ENCODE measurements at regions not wholly inside any gene's neighbourhood (a gene's known extent, or its start where the extent isn't known, plus 50 kb on each side); places are given as distances from the start of the nearest gene placed in this dataset.

DNA sequence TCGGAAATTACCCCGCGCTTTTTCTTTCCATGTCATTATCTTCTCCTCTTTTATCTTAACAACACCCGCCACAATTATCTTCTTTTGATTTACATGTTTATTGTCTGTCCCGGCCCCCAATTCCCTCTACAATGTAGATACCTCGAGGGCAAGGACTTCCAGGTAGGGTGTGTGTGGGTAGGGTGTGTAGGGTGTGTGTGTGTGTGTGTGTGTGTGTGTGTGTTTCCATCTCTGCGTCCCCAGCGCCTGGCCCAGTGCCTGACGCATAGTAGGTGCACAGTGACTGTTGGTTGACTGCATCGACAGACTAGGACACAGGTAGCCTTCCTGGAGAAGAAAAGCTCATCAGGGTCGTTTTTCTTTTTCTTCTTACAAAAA is 103.1 kb downstream of the UCHL1 start:
- DNase-seq: no peak

DNA sequence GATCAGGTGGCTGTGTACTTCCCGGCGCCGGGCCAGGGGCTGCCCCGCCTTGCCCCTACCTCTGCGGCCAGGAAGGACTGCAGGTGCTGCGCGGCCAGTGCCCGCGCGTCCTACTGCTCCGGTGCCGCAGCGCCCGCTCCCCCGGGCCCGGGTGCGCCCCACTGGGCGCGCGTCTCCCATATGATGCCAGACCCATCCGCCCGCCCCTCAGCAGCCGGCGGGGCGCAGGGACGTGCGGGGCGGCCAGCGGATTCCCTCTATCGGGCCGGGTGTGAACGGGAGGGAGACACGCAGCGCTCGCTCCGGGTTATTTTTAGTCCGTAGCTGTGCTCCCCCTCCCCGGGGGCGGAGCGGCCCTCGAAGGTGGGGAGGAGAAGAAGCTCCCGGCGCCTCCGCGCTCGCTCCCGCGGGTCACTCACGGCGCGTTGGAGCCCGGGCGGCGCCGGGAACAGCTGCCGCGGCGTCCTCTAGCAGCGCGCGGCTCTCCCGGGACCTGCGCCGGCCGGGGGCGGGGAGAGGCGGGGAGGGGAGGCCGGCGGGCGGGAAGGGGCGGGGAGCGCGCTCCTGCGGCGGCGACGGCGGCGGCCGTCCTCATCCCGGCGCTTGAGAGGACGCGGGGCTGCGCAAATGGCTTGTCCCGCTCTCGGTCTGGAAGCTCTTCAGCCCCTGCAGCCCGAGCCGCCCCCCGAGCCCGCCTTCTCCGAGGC is 103.6 kb downstream of the UCHL1 start:
- peak; percentile 27 to 85 for DNase-seq

DNA sequence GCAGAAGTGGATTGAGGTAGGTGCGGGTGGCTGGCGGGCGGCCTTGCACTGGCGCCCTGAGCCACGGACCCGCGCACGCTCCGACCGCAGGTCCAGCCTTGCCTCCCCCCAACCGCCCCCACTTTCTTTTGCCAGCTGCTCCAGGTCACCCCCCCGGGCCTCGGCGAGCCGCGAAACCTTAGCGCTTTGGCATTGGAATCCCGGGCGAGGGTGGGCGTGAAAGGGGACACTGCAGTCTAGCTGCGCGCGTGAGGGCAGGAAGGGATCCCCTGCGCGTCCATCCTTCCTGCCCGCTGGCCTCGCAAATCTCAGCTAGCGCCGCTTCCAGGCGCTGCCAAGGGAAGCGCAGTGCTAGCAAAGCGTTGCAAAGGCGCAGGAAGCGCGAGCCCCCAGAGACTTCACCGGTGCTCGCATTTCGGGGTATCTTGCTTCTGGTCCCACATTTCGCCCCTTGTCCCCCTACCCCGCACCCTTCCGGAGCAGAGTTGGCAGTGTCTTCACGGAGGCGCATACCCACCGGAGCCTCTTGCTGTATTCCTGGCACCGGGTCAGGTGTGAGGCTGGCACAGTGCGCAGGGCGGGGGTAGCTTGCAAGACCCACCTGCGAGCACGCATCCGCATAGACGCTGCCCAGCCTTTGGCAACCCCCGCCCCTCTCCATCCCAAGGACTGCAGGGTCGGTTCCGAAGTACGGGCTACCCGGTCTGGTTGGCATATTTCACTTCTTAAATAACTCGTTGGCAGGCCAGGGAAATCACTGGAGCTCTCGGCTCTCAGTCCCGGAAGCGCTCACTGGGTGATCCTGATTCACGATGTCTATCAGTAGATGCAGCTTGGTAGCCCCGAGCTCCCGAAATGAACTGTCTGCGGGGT is 104.4 kb downstream of the UCHL1 start:
- peak in 1 of 2 experiments; percentile 69 for DNase-seq

DNA sequence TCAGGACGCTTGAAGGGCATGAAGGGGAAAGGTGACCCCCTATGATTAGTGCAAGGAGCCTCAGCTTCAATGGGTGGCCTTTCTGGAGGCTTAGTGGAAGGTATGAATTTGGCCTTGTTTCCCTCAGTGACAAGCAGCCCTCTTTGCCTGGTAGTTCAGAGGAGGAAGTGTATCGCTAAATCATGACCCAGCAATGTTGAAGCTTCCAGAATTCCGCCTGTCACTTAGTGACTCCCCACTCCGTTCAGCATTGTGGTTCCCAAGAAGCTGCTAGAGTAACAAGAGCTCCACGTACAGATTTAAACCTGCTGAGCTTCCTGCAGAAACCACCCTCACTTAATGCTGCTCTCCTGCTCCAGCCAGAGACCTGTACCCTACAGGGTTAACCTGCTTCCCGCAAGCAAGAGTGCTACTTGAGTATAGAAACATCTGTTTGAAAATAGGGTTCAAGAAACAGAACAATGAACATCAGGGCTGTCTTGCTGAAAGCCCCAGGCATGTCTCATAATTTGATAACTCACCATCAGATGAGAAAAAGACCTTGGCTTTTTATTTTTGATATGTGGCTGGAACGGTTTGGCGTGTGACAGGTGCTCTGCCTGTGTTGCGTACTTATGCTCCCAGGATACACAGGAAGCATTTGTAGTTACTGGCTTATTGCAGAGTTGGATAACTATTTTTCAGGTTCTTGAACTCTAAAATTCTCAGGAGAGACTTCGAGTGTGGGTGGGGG is 105.2 kb downstream of the UCHL1 start:
- DNase-seq: no peak

DNA sequence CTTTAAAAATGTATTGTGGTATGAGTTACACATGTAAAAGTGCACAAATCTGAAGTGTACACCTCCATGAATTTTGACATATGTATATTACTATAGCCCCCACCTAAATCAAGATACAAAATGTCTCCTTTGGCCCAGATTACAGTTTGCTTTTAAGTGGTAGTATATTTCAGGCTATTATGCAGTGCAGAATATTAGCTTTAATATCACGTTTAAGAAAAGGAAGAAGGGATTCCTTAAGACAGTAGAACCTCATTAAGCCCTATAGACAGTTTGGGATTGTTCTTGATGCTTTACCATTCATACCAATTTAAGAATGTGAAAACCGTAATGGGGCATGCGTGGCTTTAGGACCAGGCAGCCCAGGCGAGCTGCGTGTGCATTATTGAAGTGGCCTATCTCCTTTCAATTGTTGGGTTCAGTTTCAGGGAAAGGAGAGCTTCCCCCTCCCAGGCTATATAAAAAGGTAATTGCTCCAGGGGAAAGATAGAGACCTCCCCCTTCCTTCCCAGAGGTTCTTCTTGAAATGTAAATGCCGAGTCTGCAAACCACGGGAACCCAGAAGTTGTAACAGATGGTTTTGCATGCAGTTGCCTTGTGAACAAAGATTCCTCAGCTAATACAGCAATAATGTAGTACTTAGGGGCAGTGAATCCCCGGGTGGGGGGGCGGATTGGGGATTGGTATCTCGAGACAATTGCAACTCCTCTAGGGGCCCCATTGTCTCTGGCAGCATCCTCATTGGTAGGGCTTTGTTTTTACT is 106.1 kb downstream of the UCHL1 start:
- peak in 1 of 2 experiments; percentile 4 for DNase-seq

DNA sequence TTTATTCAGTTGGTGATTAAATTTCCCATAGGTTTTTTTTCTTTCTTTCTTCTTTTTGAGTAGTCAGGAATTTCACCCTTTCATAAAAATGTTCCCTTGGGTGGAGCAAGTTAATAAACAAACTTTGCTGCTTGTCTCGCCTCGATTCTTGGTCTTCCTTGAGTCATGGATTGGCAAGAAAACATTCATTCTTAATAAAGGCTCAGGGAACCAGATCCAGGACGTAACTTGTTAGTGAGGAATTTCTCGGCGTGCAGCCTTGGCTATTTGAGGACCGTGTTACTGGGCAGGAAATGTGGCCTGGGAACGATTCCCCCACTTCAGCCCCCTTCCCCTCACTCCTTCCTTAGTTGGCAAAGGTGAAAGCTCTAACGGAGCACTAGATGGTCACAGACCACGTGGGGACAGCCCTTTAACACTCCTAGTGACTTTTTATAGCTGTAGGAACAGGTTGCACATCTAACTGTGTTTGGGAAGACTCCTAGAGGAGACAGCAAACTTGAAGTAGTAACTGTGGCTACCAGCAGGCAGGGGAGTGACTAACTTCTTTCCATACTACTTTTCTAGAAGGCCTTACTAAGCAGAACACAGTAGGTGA is 106.8 kb downstream of the UCHL1 start:
- no peak for DNase-seq

DNA sequence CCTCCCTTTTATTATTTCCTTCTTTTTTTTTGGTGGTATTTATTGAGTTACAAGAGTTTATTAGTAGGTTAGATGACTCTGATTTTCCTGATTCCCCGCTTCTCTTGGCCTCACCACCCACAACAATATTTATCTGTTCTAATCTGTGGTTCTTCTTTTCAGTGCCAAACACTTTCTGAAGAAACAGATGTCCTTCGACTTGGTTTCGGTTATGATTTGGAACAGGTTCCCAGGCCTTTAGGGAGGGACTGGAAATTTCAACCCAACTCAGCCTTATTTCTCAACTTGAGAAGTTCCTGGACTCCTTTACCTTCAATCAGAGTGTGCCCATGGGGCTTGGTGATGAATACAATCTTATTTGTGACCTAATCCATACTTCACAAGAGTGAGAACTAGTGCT is 108.1 kb downstream of the UCHL1 start:
- no peak for DNase-seq

DNA sequence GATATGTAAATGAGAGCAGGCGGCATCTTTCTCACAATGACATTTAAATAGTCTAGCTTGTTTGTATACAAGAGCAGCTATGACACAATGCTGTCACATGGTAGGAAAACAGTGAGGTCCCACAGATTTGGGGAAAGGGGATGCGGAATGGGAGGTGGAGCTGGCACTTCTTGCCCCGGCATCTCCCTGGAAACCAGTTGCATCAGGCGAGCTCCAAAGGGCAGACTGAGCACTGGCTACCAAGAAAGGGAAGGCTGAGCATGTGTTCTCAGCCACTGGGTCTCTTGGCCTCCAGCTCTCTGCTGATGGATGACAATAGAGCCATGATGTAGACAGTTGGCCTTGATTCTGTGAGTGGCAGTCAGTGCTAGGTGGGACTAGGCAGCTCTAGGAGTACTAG is 109.0 kb downstream of the UCHL1 start:
- no peak for DNase-seq

DNA sequence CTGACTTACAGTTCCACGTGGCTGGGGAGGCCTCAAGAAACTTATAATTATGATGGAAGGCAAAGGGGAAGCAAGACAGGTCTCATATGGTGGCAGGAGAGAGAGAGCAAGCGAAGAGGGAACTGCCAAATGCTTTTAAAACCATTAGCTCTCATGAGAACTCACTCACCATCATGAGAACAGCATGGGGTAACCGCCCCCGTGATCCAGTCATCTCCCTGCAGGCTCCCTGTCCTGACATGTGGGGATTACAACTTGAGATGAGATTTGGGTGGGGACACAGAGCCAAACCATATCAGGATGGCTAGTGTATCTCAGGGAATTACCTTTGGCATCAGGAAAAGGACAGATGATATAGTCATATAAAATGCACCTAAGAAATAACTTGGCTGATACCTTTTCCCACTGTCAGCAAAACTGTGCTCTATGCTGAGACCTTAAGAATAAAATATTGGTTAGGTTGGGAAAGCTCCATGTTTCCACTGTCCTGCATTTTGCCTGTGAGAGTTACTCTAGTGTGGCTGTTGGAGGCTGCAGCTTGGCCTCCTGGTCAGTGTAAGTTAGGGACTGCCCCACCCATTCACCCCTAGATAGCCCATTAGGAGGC is 110.3 kb downstream of the UCHL1 start:
- DNase-seq: no peak

DNA sequence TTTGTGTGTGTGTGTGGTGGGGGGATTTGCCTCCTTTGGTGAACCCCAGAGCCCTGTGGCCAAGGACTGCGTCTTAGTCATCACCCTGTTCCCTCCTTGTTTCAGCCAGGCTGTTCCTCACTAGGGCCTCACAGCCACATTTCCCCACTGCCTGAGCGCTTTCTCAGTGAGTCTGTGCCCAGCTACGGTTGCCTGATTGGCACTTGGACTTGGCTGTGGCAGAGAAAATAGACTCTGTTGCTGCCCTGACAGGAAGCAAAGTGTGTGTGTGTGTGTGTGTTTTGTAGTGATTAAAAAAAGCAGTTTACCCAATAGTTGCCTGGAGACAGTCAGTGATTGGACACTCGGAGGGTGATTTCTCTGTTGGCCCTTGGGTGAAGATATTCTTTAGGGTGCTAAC is 113.0 kb downstream of the UCHL1 start:
- DNase-seq: no peak

DNA sequence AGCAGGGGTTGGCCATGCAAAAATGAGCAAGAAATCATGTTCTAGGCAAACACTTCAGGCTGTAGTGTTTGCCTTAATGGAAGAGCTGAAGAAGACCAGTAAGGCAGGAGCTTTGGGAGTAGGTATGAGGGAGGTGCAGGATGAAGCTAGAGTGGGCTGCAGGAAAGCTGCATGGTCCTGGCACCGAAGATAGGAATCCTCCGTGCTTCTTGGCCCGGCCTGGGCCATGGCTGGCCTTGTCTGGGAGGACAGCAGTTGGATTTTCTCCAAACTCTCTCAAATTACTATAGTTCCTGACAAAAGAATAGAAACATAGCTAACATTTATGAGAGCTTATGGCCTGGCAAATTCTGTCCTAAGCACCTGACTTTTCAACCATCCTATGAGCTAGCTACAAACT is 116.5 kb downstream of the UCHL1 start:
- DNase-seq: no peak

DNA sequence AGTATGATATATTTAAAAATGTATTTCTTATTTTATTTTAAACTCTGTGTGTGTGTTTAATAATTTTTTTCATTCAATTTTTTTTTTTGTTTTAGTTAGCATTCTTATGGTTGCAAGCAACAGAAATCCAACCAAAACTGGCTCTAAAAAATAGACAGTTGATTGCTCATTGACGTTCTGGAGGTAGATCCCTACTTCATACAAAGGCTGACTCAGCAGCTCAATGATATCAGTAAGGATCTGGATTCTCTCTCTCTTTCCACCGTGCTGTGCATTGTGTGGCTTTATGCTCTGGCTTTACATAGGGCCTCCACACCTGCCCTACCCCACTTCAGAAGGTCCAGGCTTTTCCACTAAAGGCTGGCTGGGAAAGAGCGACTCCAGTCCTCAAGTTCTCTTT is 117.8 kb downstream of the UCHL1 start:
- DNase-seq: no peak

DNA sequence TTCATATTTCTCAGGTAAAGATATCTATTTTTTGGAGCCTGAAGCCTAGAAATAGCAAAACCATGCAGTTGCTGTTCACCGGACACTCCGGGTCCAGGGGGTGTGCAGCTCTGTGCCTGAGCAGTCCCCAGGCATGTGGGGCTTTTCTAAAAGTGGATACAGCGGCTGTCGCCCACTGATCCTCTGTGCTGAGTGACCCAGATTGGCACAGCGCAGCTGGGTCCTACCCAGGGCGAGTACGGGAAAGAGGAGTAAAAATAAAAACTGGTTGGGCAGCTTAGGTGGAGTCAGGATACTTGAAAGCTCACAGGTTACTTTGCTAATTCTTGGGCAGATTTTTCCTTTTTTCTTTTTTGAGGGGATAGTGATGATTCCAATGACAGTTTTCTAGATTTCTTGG is 118.8 kb downstream of the UCHL1 start:
- DNase-seq: no peak

DNA sequence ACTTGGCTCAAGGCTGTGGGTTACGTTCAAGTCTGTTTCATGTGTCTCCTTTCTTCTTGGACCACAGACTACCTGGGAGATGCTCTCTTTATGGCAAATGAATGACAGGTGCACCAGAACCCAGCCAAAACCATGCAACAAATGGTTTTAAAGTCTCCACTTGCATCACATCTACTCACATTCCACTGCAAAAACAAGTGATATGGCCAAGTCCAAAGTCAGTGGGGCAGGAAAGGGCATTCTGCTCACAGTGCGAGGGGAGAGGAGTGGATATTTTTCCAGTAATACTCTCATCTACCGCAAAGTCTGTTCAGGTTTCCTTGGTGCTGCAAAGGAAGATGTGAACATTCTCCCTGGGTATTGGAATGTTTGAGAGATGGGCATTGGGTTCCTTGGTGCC is 120.5 kb downstream of the UCHL1 start:
- no peak for DNase-seq

DNA sequence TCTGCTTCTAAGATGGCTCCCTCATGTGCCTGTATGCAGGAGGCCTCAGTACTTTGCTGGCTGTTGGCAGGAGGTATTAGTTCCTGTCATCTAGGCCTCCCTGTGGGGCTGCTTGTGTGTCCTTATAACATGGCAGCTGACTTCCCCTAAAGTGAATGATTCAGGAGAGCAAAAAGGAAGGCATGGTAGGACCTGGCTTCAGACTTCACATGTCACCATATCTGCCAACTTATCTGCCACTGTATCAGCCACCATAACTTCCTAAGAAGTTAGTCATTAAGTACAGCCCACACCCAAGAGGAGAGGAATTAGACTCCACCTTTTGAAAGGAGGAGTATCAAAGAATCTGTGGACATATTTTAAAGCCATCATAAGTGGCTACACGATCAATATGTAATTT is 122.5 kb downstream of the UCHL1 start:
- DNase-seq: no peak

DNA sequence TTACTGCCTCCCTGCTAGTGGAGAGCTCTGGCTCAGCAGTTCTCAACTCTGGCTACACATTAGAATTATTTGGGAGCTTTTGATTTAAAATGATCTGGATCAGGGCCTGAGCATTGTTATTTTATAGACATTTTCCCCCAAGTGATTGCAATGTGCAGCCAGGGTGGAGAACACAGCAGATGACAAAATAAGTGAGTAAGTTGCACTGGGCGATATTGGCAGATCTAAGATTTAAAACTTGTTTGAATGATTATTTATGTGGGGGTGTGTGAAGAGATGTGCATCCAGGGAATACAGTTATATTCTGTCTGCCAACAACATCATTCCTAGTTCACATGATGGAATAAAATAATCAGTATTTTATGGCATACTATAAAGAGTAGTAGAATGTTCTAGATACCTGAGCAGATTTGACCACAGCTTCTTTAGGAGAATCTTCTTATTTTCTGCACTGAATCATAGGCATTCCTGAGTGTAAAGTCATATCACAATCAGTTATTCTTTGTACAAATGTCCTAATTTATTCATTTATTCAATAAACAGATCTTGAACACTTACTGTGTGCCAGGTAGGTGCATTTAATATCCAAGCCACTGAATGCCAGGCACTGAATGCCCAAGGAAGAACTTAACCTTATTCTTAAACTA is 123.9 kb downstream of the UCHL1 start:
- DNase-seq: no peak

DNA sequence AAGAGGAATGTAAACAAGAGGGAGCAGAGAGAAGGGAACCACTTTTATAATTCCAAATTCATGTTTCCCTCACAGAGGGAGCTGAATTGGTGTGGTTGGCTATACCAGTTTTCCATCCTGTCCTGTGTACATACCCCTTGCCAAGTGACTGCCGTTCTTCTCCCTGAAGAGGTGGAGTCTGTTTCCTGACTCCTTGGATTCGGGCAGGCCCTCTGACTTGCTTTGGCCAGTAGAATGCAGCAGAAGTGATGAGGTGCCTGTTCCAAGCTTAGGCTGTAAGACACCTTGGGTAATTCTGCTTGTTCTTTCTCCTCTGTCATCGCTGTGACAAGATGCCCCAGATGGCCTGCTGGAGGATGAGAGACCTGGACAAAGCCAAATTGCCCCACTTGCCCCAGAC is 124.7 kb downstream of the UCHL1 start:
- no peak for DNase-seq

DNA sequence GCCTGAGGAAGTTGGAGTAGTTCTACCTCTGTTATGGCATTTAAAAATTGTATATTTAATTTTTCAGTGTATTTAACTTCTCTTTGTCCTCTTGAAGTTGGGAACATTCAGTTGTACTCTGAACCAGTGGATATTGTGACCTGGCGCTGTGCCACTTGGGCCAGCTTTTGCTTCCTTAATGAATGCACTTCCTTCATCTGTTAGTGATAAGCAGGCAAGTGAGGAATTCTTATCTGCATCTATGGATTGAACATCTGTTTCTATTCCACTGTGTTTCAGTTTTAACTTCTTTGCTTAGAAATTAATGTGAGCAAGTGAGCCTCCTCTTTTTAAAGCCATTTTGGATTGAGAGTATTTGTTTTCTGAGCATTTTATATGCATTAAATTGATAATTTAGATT is 128.3 kb downstream of the UCHL1 start:
- no peak for DNase-seq

DNA sequence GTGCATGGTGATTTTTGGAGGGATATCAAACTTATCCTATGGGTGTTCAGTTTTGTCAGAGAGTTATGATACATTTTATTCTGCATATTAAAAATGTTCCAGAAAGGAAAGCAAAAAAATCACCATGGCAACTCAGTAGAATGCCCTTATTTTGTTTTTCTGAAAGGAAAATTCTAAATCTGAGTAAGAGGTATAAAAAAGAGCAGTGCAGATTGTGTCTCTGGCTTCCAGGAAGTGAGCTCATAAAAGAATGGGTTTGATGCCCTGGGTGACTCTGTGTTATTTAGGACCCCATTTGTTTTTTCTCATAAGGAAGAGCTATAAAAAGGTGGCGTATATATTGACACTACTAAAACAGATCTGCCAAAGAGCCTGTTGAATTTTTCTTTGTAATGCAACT is 128.8 kb downstream of the UCHL1 start:
- no peak for DNase-seq

DNA sequence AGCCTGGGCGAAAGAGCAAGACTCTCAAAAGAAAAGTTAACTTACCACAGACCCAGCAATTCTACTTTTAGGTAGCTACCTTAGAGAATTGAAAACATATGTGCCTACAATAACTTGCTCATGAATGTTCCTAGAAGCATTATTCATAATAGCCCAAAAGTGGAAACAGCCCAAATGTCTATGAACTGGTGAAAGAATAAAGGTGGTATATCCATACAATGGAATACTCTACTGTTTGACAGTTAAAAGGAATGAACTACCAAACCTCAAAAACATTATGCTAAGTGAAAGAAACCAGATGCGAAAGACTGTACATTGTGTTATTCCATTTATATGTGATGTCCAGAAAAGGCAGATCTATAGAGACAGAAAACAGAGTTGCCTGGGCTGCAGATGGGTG is 131.4 kb downstream of the UCHL1 start:
- no peak for DNase-seq

DNA sequence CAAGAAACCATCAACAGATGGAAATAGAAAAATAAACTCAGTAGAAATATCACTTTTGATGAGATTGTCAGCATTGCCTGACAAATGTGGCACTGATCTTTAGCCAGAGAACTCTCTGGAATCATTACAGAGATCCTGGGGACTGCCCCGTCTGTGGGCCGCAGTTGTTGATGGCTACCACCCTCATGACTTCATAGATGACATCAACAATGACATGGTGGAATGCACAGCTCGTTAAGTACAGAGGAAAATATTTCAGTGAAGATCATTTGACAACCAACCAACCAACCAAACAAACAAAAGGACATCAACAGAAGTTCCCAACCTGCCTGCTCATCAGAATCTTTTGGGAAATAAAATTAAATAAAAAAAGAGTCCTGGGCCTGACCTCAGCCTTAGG is 132.6 kb downstream of the UCHL1 start:
- no peak for DNase-seq

DNA sequence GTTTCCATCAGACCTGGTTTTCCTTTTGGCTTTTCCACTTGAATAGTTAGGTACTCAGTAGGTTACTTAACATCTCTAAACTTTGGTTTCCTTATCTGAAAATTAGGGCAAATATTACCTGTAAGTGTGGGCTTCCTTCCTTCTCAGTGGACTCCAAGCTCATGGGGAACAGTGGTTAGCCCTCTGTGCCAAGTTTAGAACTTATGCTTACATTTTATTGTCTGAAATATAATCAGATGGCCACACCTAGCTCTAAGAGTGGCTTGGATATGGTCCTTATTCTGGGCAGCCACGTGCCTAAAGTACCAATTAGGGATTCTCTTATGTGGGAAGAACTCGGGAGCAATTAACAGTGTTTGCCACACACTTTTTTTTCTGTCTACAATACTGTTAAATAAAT is 133.9 kb downstream of the UCHL1 start:
- DNase-seq: no peak
